Vagina (tissue), 2 donors: ENCODE measurements at regions not wholly inside any gene's neighbourhood (a gene's known extent, or its start where the extent isn't known, plus 50 kb on each side); places are given as distances from the start of the nearest gene placed in this dataset.

Experiments
- POLR2A ChIP-seq, 2 donors: fragments of 450-650 bp; IDR thresholded peaks; one replicate each; pipeline ENCODE4 v1.6.1; 2017; ENCODE audit warnings: antibody characterized with exemption in 2 of 2, mild to moderate bottlenecking in 2 of 2, moderate library complexity in 2 of 2
- POLR2AphosphoS5 ChIP-seq, 2 donors: sonication (generic); formaldehyde crosslinking; IDR thresholded peaks; one replicate each; pipeline ENCODE4 v1.9.0; 2017; ENCODE audit warnings: antibody characterized with exemption in 2 of 2, mild to moderate bottlenecking in 2 of 2, low read depth in 1 of 2; ENCODE audit not compliant: insufficient read depth in 1 of 2
- TF ChIP-seq, protein P1 (sequence below), 3 experiments: fragments of 450-650 bp in 2 of 3; fragments of 200-600 bp in 1 of 3; sonication (generic) in 1 of 3; IDR thresholded peaks; one replicate each; pipeline ENCODE4 v1.5.1; 2017 to 2019; ENCODE audit warnings: antibody characterized with exemption in 3 of 3, mild to moderate bottlenecking in 2 of 3, moderate library complexity in 2 of 3

DNA sequence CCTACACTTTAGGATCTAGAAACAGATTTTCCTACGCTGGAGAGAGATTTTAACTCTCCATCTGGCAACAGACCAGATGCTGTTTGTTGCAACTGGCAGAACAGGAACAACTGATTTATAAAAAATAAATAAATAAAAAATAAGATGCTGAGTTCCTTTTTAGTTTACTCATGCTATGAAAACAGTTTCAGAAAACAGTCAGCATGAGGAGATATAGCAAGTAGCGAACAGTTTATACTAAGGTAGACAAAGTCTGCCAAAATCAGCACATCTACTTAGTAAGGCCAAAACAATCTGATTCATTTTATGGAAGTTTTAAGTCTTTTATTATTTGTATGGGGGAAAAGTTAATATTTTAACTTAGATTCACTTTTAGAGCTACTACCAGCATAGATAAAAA is 974.0 kb upstream of the CNTNAP5 start:
- no peak for TF ChIP-seq POLR2AphosphoS5 (IDR thresholded peaks at IDR 0.05; ENCODE audit: insufficient read depth in 1 of 2, low read depth in 1 of 2)
- TF ChIP-seq, protein P1, sequence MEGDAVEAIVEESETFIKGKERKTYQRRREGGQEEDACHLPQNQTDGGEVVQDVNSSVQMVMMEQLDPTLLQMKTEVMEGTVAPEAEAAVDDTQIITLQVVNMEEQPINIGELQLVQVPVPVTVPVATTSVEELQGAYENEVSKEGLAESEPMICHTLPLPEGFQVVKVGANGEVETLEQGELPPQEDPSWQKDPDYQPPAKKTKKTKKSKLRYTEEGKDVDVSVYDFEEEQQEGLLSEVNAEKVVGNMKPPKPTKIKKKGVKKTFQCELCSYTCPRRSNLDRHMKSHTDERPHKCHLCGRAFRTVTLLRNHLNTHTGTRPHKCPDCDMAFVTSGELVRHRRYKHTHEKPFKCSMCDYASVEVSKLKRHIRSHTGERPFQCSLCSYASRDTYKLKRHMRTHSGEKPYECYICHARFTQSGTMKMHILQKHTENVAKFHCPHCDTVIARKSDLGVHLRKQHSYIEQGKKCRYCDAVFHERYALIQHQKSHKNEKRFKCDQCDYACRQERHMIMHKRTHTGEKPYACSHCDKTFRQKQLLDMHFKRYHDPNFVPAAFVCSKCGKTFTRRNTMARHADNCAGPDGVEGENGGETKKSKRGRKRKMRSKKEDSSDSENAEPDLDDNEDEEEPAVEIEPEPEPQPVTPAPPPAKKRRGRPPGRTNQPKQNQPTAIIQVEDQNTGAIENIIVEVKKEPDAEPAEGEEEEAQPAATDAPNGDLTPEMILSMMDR (IDR thresholded peaks at IDR 0.05): no peak
- no peak for TF ChIP-seq POLR2A (IDR thresholded peaks at IDR 0.05)
